MCF 10A (cell line): ENCODE measurements at regions not wholly inside any gene's neighbourhood (a gene's known extent, or its start where the extent isn't known, plus 50 kb on each side); places are given as distances from the start of the nearest gene placed in this dataset.

Experiments
- BruUV-seq: library from RNA; stranded (reverse); fragments of 400-500 nt; replicated peaks from 2 replicates; lab custom pipeline; 2021; lab: Mats Ljungman, UMichigan
- CTCF ChIA-PET: fragments of 300-600 bp; sonication (Branson Sonifier 250); formaldehyde crosslinking; extraction: SDS; loops from one replicate; lab custom pipeline; 2021; ENCODE audit warnings: antibody characterized with exemption, inconsistent platforms; lab: Yijun Ruan, JAX
- POLR2A ChIA-PET: fragments of 300-600, 350-650 bp; sonication (Branson Sonifier 250); formaldehyde crosslinking; extraction: SDS; loops from one replicate; lab custom pipeline; 2020; ENCODE audit warnings: antibody characterized with exemption, inconsistent platforms; lab: Yijun Ruan, JAX
- DNase-seq: peaks from one replicate; pipeline ENCODE4 v3.0.0-alpha.2; 2018; ENCODE audit not compliant: unreplicated experiment
- H3K27ac Mint-ChIP-seq: one replicate; pipeline ENCODE4 v1.8.0; 2022; ENCODE audit warnings: mild to moderate bottlenecking, low read depth, mixed read lengths; ENCODE audit not compliant: unreplicated experiment
- H3K27me3 Mint-ChIP-seq: one replicate; pipeline ENCODE4 v1.8.0; 2022; ENCODE audit warnings: mixed read lengths; ENCODE audit not compliant: insufficient read depth, unreplicated experiment
- H3K36me3 Mint-ChIP-seq: one replicate; pipeline ENCODE4 v1.8.0; 2022; ENCODE audit warnings: mild to moderate bottlenecking, moderate library complexity, mixed read lengths; ENCODE audit not compliant: insufficient read depth, unreplicated experiment
- H3K4me1 Mint-ChIP-seq: one replicate; pipeline ENCODE4 v1.8.0; 2022; ENCODE audit warnings: mixed read lengths; ENCODE audit not compliant: insufficient read depth, unreplicated experiment
- H3K4me3 Mint-ChIP-seq: one replicate; pipeline ENCODE4 v1.8.0; 2022; ENCODE audit warnings: mild to moderate bottlenecking, moderate library complexity, mixed read lengths; ENCODE audit not compliant: unreplicated experiment
- H3K9me3 Mint-ChIP-seq: one replicate; pipeline ENCODE4 v1.8.0; 2022; ENCODE audit warnings: mixed read lengths; ENCODE audit not compliant: unreplicated experiment
- intact Hi-C: fragments of 100-400 bp; cut with micrococcal nuclease; formaldehyde crosslinking; loops from 2 replicates; pipeline ENCODE4 v1.14.1; 2022
- TF ChIP-seq, protein P1 (sequence below): fragments of 200-600 bp; IDR thresholded peaks from one replicate; pipeline ENCODE4 v1.8.0; 2022; ENCODE audit warnings: antibody characterized with exemption, mild to moderate bottlenecking; ENCODE audit not compliant: unreplicated experiment

DNA sequence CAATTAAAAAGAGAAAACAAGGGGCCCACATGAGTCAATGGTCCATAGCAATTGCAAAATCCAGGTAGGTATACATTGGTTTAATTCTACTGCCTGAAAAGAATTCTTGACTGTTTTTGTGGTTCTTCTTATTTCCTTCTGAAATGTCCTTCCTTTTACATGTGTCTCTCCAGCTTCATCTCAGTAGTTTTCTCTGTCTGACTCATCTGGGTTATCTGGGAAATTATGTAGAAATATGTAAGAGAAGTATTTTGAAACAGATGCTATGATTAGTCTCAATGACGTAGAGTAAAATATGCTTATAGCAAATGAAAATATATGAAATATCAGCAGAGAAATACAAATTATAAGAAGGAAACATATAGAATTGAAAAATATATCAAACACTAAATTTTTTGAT, 953.2 kb downstream of the BRINP3 start:
- DNase-seq = peak; percentile 55
- H3K4me3 Mint-ChIP-seq = no peak overlapping the region
- no peaks in the 10 kb centered on the region for H3K27me3 Mint-ChIP-seq
- POLR2A ChIA-PET = no interaction called here
- H3K4me1 Mint-ChIP-seq = peaks cover 15% of the 10 kb centered on the region
- intact Hi-C loops = no loop called here
- BruUV-seq = no TSS peak
- CTCF ChIA-PET = interaction anchor here (0.6 to 1.2 kb wide), 2 partner anchors 11 to 184 kb away, joined by 3 read pairs; no protein-coding TSS in a partner anchor
- TF ChIP-seq, protein P1, sequence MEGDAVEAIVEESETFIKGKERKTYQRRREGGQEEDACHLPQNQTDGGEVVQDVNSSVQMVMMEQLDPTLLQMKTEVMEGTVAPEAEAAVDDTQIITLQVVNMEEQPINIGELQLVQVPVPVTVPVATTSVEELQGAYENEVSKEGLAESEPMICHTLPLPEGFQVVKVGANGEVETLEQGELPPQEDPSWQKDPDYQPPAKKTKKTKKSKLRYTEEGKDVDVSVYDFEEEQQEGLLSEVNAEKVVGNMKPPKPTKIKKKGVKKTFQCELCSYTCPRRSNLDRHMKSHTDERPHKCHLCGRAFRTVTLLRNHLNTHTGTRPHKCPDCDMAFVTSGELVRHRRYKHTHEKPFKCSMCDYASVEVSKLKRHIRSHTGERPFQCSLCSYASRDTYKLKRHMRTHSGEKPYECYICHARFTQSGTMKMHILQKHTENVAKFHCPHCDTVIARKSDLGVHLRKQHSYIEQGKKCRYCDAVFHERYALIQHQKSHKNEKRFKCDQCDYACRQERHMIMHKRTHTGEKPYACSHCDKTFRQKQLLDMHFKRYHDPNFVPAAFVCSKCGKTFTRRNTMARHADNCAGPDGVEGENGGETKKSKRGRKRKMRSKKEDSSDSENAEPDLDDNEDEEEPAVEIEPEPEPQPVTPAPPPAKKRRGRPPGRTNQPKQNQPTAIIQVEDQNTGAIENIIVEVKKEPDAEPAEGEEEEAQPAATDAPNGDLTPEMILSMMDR = no peak
- H3K27ac Mint-ChIP-seq = peak overlapping the region; percentile 44
- no peaks in the 10 kb centered on the region for H3K9me3 Mint-ChIP-seq
- no peaks in the 10 kb centered on the region for H3K36me3 Mint-ChIP-seq

DNA sequence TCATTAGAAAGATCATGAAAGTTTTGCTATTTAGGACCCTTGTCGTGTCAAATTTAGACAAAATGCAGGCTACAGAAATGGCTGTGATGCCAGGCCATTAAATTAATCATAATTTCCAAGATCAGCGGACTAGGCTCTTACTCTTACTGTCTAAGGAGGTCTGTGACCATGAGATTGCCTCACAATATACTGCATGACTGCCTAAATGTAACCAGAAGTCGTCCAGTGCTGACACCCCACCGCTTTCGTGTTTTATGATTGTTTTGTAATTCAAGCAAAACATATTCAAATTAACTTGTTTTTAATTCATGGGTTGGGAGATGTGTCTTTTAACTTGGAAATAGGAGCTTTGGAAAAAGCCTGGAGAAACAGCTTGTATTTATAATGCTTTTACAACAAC, 947.5 kb downstream of the BRINP3 start:
- BruUV-seq = no TSS peak
- intact Hi-C loops = no loop called here
- Mint-ChIP-seq H3K9me3 (no peaks in the 10 kb centered on the region), H3K4me1 (peaks cover 6% of the 10 kb centered on the region), H3K36me3 (no peaks in the 10 kb centered on the region), H3K27me3 (no peaks in the 10 kb centered on the region), H3K4me3 (no peak overlapping the region), H3K27ac (no peak overlapping the region)
- TF ChIP-seq, protein P1 = no peak
- ChIA-PET CTCF (no interaction called here), POLR2A (no interaction called here)
- DNase-seq = no peak

DNA sequence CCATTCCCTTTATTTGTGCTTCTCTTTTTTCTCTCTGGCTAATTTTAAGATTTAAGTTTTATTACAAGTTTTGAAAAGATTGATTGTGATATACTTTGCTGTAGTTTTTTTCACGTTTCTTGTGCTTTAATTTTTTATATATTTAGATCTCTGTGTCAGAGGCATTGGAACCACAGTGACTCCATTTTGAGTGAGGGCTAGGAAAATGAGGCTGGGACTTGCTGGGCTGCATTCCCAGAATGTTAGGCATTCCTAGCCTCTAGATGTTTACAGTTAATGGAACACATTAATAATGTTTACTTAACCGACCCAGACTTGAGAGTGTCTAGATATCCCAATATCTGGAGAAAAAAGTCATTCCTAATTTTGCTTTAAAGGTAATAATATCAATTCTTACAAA, 939.4 kb downstream of the BRINP3 start:
- H3K4me1 Mint-ChIP-seq = peaks cover 4% of the 10 kb centered on the region
- intact Hi-C loops = no loop called here
- no peak overlapping the region for H3K27ac Mint-ChIP-seq
- H3K9me3 Mint-ChIP-seq = peaks cover 17% of the 10 kb centered on the region
- no peak overlapping the region for H3K4me3 Mint-ChIP-seq
- CTCF ChIA-PET = no interaction called here
- DNase-seq = no peak
- POLR2A ChIA-PET = no interaction called here
- no peaks in the 10 kb centered on the region for H3K27me3 Mint-ChIP-seq
- H3K36me3 Mint-ChIP-seq = no peaks in the 10 kb centered on the region
- TF ChIP-seq, protein P1 = no peak
- BruUV-seq = no TSS peak

GRCh38 chr1:189550498-189550897, 927.2 kb downstream of the BRINP3 start:
- BruUV-seq = no TSS peak
- ChIA-PET CTCF (interaction anchor here (0.5 to 0.6 kb wide), 2 partner anchors 747 to 1975 kb away, joined by 3 to 4 read pairs; no protein-coding TSS in a partner anchor), POLR2A (no interaction called here)
- no peak for DNase-seq
- TF ChIP-seq, protein P1 = no peak
- Mint-ChIP-seq H3K4me1 (no peaks in the 10 kb centered on the region), H3K36me3 (no peaks in the 10 kb centered on the region), H3K4me3 (no peak overlapping the region), H3K9me3 (no peaks in the 10 kb centered on the region), H3K27me3 (no peaks in the 10 kb centered on the region), H3K27ac (no peak overlapping the region)
- intact Hi-C loops = no loop called here
